Esophagus squamous epithelium (tissue), 4 donors: ENCODE measurements at regions not wholly inside any gene's neighbourhood (a gene's known extent, or its start where the extent isn't known, plus 50 kb on each side); places are given as distances from the start of the nearest gene placed in this dataset.

Experiments
- CTCF ChIP-seq, 6 experiments: fragments of 450-650 bp in 4 of 6; fragments of 200-600 bp in 2 of 6; sonication (generic) in 2 of 6; IDR thresholded peaks; one replicate each; pipeline ENCODE4 v1.5.1; 2016 to 2019; ENCODE audit warnings: antibody characterized with exemption in 6 of 6, mild to moderate bottlenecking in 4 of 6, moderate library complexity in 4 of 6
- POLR2A ChIP-seq, 4 donors: fragments of 450-650 bp; IDR thresholded peaks; one replicate each; pipeline ENCODE4 v1.6.1; 2017; ENCODE audit warnings: antibody characterized with exemption in 4 of 4, mild to moderate bottlenecking in 4 of 4, moderate library complexity in 3 of 4

DNA sequence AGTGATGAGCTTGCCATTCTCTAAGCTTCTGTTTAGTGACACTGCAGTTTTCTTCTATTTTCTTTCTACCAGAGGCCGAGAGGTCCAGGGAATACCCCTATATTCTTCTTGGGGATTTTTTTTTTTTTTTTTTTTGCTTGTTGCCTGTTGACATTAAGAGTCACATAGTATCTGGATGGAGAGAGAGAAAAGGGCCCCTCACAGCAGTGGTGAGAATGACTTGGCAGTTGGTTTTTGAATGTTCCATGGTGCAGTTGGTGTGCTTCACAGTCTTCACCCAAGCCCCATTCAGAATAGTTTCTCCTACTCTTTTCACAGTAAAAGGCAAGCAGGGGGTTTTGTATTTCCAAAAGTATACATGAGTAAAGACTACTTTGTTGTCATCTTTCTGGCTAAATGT, 577.9 kb downstream of the LMO7 start:
- TF ChIP-seq CTCF (IDR thresholded peaks at IDR 0.05): no peak
- TF ChIP-seq POLR2A (IDR thresholded peaks at IDR 0.05): no peak
